Astrocyte (in vitro differentiated cells and primary cell): ENCODE measurements at regions not wholly inside any gene's neighbourhood (a gene's known extent, or its start where the extent isn't known, plus 50 kb on each side); places are given as distances from the start of the nearest gene placed in this dataset.

ENCODE experiments used
- DNase-seq: peaks from one replicate; pipeline ENCODE4 v3.0.0-alpha.2; 2010; ENCODE audit warnings: low read depth
- FAIRE-seq: peaks from 2 replicates; lab custom pipeline; 2011; peaks lifted over from hg19 to GRCh38; lab: Jason Lieb, UNC
- H2AFZ ChIP-seq: 2 replicates; pipeline ENCODE4 v1.6.0; 2012; ENCODE audit warnings: low read depth, low read length, inconsistent platforms
- H3K27ac ChIP-seq: 2 replicates; pipeline ENCODE4 v1.5.1; 2011; ENCODE audit warnings: low read depth, low read length, inconsistent platforms
- H3K27me3 ChIP-seq: 2 replicates; pipeline ENCODE4 v1.6.0; 2011; ENCODE audit warnings: low read length, inconsistent platforms; ENCODE audit not compliant: insufficient read depth
- H3K36me3 ChIP-seq: 2 replicates; pipeline ENCODE4 v1.5.1; 2011; ENCODE audit warnings: low read length, inconsistent platforms; ENCODE audit not compliant: insufficient read depth
- H3K4me1 ChIP-seq: 2 replicates; pipeline ENCODE4 v1.5.1; 2011; ENCODE audit warnings: low read length, inconsistent platforms; ENCODE audit not compliant: insufficient read depth
- H3K4me2 ChIP-seq: 2 replicates; pipeline ENCODE4 v1.6.0; 2012; ENCODE audit warnings: low read length, inconsistent platforms
- H3K4me3 ChIP-seq: 2 replicates; pipeline ENCODE4 v1.5.1; 2011; ENCODE audit warnings: low read depth, mild to moderate bottlenecking, low read length, inconsistent platforms; ENCODE audit not compliant: insufficient read depth
- H3K79me2 ChIP-seq: 2 replicates; pipeline ENCODE4 v1.6.0; 2012; ENCODE audit warnings: mild to moderate bottlenecking, low read length, inconsistent platforms; ENCODE audit not compliant: insufficient read depth
- H3K9ac ChIP-seq: 2 replicates; pipeline ENCODE4 v1.6.0; 2012; ENCODE audit warnings: mild to moderate bottlenecking, low read length, inconsistent platforms
- H3K9me3 ChIP-seq: 2 replicates; pipeline ENCODE4 v1.5.1; 2012; ENCODE audit warnings: low read depth, mild to moderate bottlenecking, low read length, inconsistent platforms; ENCODE audit not compliant: insufficient read depth
- H4K20me1 ChIP-seq: 2 replicates; pipeline ENCODE4 v1.6.0; 2012; ENCODE audit warnings: low read length, inconsistent platforms; ENCODE audit not compliant: insufficient read depth
- H3K27ac Mint-ChIP-seq: one replicate; pipeline ENCODE4 v1.8.0; 2021; ENCODE audit warnings: mild to moderate bottlenecking, mixed read lengths; ENCODE audit not compliant: unreplicated experiment
- H3K27me3 Mint-ChIP-seq: one replicate; pipeline ENCODE4 v1.8.0; 2021; ENCODE audit warnings: low read depth, mixed read lengths; ENCODE audit not compliant: unreplicated experiment
- H3K36me3 Mint-ChIP-seq: one replicate; pipeline ENCODE4 v1.8.0; 2021; ENCODE audit warnings: low read depth, mixed read lengths; ENCODE audit not compliant: unreplicated experiment
- H3K4me1 Mint-ChIP-seq: one replicate; pipeline ENCODE4 v1.8.0; 2021; ENCODE audit warnings: low read depth, mixed read lengths; ENCODE audit not compliant: unreplicated experiment
- H3K4me3 Mint-ChIP-seq: one replicate; pipeline ENCODE4 v1.8.0; 2021; ENCODE audit warnings: mild to moderate bottlenecking, moderate library complexity, mixed read lengths; ENCODE audit not compliant: unreplicated experiment
- H3K9me3 Mint-ChIP-seq: one replicate; pipeline ENCODE4 v1.8.0; 2021; ENCODE audit warnings: mild to moderate bottlenecking, mixed read lengths; ENCODE audit not compliant: unreplicated experiment
- CTCF ChIP-seq: IDR thresholded peaks from 2 replicates; pipeline ENCODE4 v1.5.1; 2011; ENCODE audit warnings: low read depth, mild to moderate bottlenecking, inconsistent platforms, low read length, moderate library complexity; ENCODE audit not compliant: insufficient read depth
- EZH2 ChIP-seq: IDR thresholded peaks from 2 replicates; pipeline ENCODE4 v1.6.1; 2012; ENCODE audit warnings: mild to moderate bottlenecking, low read length, inconsistent platforms; ENCODE audit not compliant: insufficient read depth

- no peak overlapping the region for H3K4me3 Mint-ChIP-seq
- Histone ChIP-seq H3K4me2 (no peak overlapping the region), H3K36me3 (no peaks in the 10 kb centered on the region), H3K79me2 (no peaks in the 10 kb centered on the region), H2AFZ (no peak overlapping the region), H3K4me3 (no peak overlapping the region), H4K20me1 (no peaks in the 10 kb centered on the region), H3K9me3 (no peaks in the 10 kb centered on the region), H3K9ac (no peak overlapping the region), H3K4me1 (peaks cover 11% of the 10 kb centered on the region), H3K27me3 (no peaks in the 10 kb centered on the region), H3K27ac (no peak overlapping the region)
- H3K27ac Mint-ChIP-seq = no peak overlapping the region
- H3K36me3 Mint-ChIP-seq = peaks cover 2% of the 10 kb centered on the region
- FAIRE-seq (no peak), DNase-seq (no peak)
- H3K4me1 Mint-ChIP-seq = peaks cover 11% of the 10 kb centered on the region
- no peaks in the 10 kb centered on the region for H3K27me3 Mint-ChIP-seq
- peaks cover 6% of the 10 kb centered on the region for H3K9me3 Mint-ChIP-seq
- no peak for TF ChIP-seq CTCF
- no peak for TF ChIP-seq EZH2
Measured at GRCh38 chr3:152030320-152030719, 156.9 kb downstream of the SUCNR1 start.

GRCh38 chr3:152031321-152031720 is 157.9 kb downstream of the SUCNR1 start:
- Histone ChIP-seq H3K27me3 (no peaks in the 10 kb centered on the region), H3K4me3 (no peak overlapping the region), H3K9me3 (no peaks in the 10 kb centered on the region), H3K27ac (no peak overlapping the region), H3K9ac (no peak overlapping the region), H3K79me2 (no peaks in the 10 kb centered on the region), H3K4me1 (peaks cover 7% of the 10 kb centered on the region), H3K4me2 (no peak overlapping the region), H4K20me1 (no peaks in the 10 kb centered on the region), H2AFZ (no peak overlapping the region), H3K36me3 (no peaks in the 10 kb centered on the region)
- H3K36me3 Mint-ChIP-seq = peaks cover 2% of the 10 kb centered on the region
- H3K9me3 Mint-ChIP-seq = peaks cover 6% of the 10 kb centered on the region
- no peak overlapping the region for H3K27ac Mint-ChIP-seq
- TF ChIP-seq CTCF = no peak
- H3K4me3 Mint-ChIP-seq = no peak overlapping the region
- DNase-seq = no peak
- H3K27me3 Mint-ChIP-seq = no peaks in the 10 kb centered on the region
- peaks cover 6% of the 10 kb centered on the region for H3K4me1 Mint-ChIP-seq
- no peak for FAIRE-seq

- FAIRE-seq = no peak
- H3K36me3 Mint-ChIP-seq = peaks cover 2% of the 10 kb centered on the region
- no peak for DNase-seq
Measured at GRCh38 chr3:152037297-152037696, 163.9 kb downstream of the SUCNR1 start.

More at GRCh38 chr3:152037297-152037696, 163.9 kb downstream of the SUCNR1 start:
- no peaks in the 10 kb centered on the region for H4K20me1 ChIP-seq
- no peak for TF ChIP-seq CTCF
- no peak for TF ChIP-seq EZH2
- no peak overlapping the region for H3K27ac ChIP-seq
- H3K9me3 ChIP-seq = no peaks in the 10 kb centered on the region
- Mint-ChIP-seq H3K27ac (no peak overlapping the region), H3K4me1 (no peaks in the 10 kb centered on the region), H3K9me3 (peaks cover 6% of the 10 kb centered on the region), H3K27me3 (no peaks in the 10 kb centered on the region), H3K4me3 (no peak overlapping the region)
- H3K27me3 ChIP-seq = no peaks in the 10 kb centered on the region
- no peak overlapping the region for H3K9ac ChIP-seq
- no peaks in the 10 kb centered on the region for H3K36me3 ChIP-seq
- no peaks in the 10 kb centered on the region for H3K4me1 ChIP-seq
- H3K79me2 ChIP-seq = no peaks in the 10 kb centered on the region
- no peak overlapping the region for H3K4me2 ChIP-seq
- no peak overlapping the region for H2AFZ ChIP-seq
- H3K4me3 ChIP-seq = no peak overlapping the region
